Activated CD4-positive, alpha-beta memory T cell treated with anti-CD3 and anti-CD28 coated beads for 36 hours (primary cell): ENCODE measurements at regions not wholly inside any gene's neighbourhood (a gene's known extent, or its start where the extent isn't known, plus 50 kb on each side); places are given as distances from the start of the nearest gene placed in this dataset.

Experiments
- CTCF ChIA-PET: fragments of 350-600 bp; sonication (Branson Sonifier 250); formaldehyde crosslinking; loops from one replicate; lab custom pipeline; 2021; ENCODE audit warnings: antibody characterized with exemption, inconsistent platforms; lab: Charles Lee
- POLR2A ChIA-PET: fragments of 350-600 bp; sonication (Branson Sonifier 250); formaldehyde crosslinking; loops from one replicate; lab custom pipeline; 2021; ENCODE audit warnings: antibody characterized with exemption; lab: Charles Lee
- DNase-seq: peaks from one replicate; pipeline ENCODE4 v3.0.0-alpha.2; 2020
- H3K27ac Mint-ChIP-seq: one replicate; pipeline ENCODE4 v1.8.0; 2021; ENCODE audit warnings: mixed read lengths
- H3K27me3 Mint-ChIP-seq: one replicate; pipeline ENCODE4 v1.8.0; 2021; ENCODE audit warnings: mixed read lengths
- H3K36me3 Mint-ChIP-seq: one replicate; pipeline ENCODE4 v1.8.0; 2021; ENCODE audit warnings: mixed read lengths
- H3K4me1 Mint-ChIP-seq: one replicate; pipeline ENCODE4 v1.8.0; 2021; ENCODE audit warnings: low read depth, mixed read lengths
- H3K4me3 Mint-ChIP-seq: one replicate; pipeline ENCODE4 v1.8.0; 2021; ENCODE audit warnings: mild to moderate bottlenecking, mixed read lengths
- H3K9me3 Mint-ChIP-seq: one replicate; pipeline ENCODE4 v1.8.0; 2021; ENCODE audit warnings: mixed read lengths
- intact Hi-C: fragments of 100-400 bp; cut with micrococcal nuclease; formaldehyde crosslinking; loops from one replicate; pipeline ENCODE4 v1.15.1; 2023

DNA sequence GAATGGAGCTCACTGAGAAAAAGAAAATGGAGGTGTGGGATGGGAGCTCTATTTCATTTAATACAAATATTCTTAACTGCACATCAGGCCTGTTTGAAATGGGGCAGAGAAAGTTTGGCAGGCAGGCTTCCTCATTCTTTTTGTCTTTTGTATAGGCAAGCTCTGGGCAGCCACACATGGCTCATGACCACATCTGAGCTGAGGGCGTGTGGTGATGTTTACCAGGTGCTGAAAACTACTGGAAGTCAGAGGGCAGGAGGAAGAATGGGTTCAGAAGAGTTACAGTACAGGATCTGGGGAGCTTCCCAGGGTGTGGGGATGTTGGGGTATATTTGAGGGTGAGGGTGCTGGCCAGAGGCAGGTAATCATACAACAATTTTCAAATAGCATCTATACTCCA, 66.3 kb upstream of the NAV2 start:
- Mint-ChIP-seq H3K9me3 (no peaks in the 10 kb centered on the region), H3K27ac (no peak overlapping the region), H3K27me3 (peaks cover 9% of the 10 kb centered on the region), H3K4me1 (no peaks in the 10 kb centered on the region), H3K36me3 (no peaks in the 10 kb centered on the region), H3K4me3 (no peak overlapping the region)
- ChIA-PET POLR2A (no interaction called here), CTCF (interaction anchor here (1.5 kb wide), 1 partner anchor 13 kb away, joined by 3 read pairs; no protein-coding TSS in a partner anchor)
- no peak for DNase-seq
- intact Hi-C loops = no loop called here

DNA sequence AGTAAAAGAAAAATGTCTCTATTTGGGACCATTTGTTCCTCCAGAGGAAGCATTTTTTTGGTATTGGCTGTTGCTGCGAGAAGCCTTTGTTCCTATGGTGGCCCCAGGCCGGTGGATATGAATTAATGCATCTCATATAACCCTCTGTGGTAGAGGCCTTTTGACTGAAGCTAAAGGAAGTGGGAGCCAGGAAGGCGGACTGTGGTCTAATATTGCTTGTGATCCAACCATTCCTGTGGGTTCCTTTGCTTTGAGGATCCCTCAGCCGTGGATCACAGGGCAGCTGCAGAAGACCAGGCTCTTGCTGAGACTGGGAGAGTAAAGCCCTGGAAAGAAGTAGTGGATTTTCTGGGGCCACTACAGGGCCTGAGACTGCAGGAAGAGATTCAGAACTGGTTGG, 68.3 kb upstream of the NAV2 start:
- Mint-ChIP-seq H3K9me3 (no peaks in the 10 kb centered on the region), H3K4me1 (no peaks in the 10 kb centered on the region), H3K4me3 (no peak overlapping the region), H3K36me3 (no peaks in the 10 kb centered on the region), H3K27ac (no peak overlapping the region), H3K27me3 (peaks cover 6% of the 10 kb centered on the region)
- CTCF ChIA-PET = no interaction called here
- intact Hi-C loops = no loop called here
- DNase-seq = no peak
- POLR2A ChIA-PET = no interaction called here

DNA sequence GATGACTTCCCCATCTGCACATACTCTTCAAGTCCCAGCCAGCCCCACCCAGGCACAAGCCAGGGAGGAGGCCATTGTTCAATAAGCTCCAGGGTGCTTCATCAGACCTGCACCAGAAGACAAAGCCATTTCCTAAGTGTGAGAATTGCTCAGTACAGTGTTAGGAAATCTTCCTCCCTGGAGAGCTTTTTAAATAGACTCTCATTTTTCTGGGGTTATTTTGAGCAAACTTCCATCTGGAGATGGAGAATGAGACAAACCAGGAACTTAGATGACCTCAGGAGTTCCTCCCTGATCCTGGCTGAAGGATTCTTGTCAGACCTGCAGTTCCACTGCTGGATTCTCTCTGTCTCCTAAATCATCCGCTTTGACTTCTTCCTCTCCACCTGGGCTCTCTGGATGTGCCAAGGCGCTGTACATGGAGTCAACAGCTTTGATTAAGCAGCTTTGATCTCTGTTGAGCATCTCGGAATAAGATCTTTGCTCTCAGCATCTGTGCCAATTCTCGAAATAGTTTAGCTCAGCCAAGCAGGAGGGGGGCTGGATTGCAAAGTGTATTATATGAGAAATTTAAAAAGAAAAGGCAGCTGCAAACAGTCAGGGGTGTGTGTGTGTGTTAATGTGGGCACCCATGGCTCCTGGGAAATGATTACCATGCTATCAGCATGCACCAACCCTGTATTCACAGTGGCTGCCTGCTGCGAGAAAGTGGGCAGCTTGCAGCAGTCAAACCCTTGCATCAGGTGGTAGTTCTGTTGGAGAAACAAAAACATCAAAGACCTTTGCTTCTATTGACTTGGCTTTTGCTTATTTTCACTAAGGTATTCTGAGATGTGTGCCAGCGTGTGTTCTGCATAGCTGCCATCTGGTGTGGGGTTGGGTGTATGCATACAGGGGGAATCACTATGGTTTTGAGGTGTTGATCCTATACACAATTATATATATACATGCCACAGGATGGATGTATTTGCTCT, 70.2 kb upstream of the NAV2 start:
- H3K4me1 Mint-ChIP-seq = no peaks in the 10 kb centered on the region
- intact Hi-C loops = no loop called here
- CTCF ChIA-PET = no interaction called here
- no peak for DNase-seq
- H3K27ac Mint-ChIP-seq = no peak overlapping the region
- no peaks in the 10 kb centered on the region for H3K9me3 Mint-ChIP-seq
- no peak overlapping the region for H3K4me3 Mint-ChIP-seq
- H3K36me3 Mint-ChIP-seq = no peaks in the 10 kb centered on the region
- H3K27me3 Mint-ChIP-seq = peaks cover 6% of the 10 kb centered on the region
- POLR2A ChIA-PET = no interaction called here

DNA sequence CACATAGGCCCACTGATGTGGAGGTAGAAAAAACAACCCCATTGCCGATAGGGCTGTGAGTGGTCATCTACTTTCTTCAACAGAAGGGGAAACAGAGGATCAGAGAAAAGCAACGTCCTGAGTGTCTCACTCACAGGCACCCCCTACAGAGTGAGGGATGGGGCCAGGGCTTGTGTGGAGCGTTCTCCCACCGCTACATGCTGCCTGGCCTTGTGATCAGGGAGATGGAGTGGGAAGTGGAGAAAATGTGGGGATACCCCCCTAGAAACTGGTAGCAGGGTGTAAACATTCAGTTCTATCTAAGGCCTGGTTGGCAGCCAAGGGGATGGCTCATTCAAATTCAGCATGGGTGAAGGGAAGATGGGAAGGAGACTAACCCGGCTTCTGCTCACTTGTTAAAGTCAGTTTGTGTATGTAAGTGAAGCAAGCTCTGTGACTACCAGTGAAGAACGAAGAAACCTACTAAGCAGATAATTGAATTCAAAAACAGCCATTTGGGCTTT, 73.0 kb upstream of the NAV2 start:
- POLR2A ChIA-PET = no interaction called here
- Mint-ChIP-seq H3K27me3 (peaks cover 3% of the 10 kb centered on the region), H3K36me3 (no peaks in the 10 kb centered on the region)

GRCh38 chr11:19635332-19635731, 77.3 kb upstream of the NAV2 start:
- H3K9me3 Mint-ChIP-seq = peaks cover 10% of the 10 kb centered on the region
- DNase-seq = no peak
- H3K36me3 Mint-ChIP-seq = no peaks in the 10 kb centered on the region
- intact Hi-C loops = no loop called here
- ChIA-PET CTCF (no interaction called here), POLR2A (no interaction called here)
- H3K4me3 Mint-ChIP-seq = no peak overlapping the region
- no peaks in the 10 kb centered on the region for H3K4me1 Mint-ChIP-seq
- no peak overlapping the region for H3K27ac Mint-ChIP-seq
- H3K27me3 Mint-ChIP-seq = peaks cover 1% of the 10 kb centered on the region

More for the DNA sequence above, 73.0 kb upstream of the NAV2 start:
- intact Hi-C loops = no loop called here
- H3K4me1 Mint-ChIP-seq = no peaks in the 10 kb centered on the region
- H3K4me3 Mint-ChIP-seq = no peak overlapping the region
- no peak for DNase-seq
- no peak overlapping the region for H3K27ac Mint-ChIP-seq
- CTCF ChIA-PET = no interaction called here
- peaks cover 7% of the 10 kb centered on the region for H3K9me3 Mint-ChIP-seq

- Mint-ChIP-seq H3K36me3 (no peaks in the 10 kb centered on the region), H3K27ac (no peak overlapping the region), H3K4me3 (no peak overlapping the region), H3K4me1 (no peaks in the 10 kb centered on the region), H3K9me3 (peaks cover 10% of the 10 kb centered on the region), H3K27me3 (peaks cover 6% of the 10 kb centered on the region)
- intact Hi-C loops = no loop called here
- no peak for DNase-seq
- ChIA-PET POLR2A (no interaction called here), CTCF (no interaction called here)
Observed at GRCh38 chr11:19633276-19633675, 79.4 kb upstream of the NAV2 start.

DNA sequence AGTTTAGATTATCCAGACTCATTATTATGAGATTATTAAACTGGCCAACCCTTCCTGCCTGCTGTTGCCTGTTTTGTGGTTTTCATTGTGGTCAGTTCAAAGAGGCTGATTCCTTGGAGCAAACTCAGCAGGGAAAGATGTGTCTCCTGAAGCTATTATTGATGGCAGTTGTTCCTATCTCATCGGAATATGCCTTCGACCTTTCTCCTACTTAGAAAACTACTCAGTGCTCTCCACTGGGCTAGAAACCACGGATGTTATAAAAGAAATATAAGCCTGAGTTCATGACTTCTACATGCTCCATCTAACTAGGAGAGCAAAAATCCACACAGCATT, 80.2 kb upstream of the NAV2 start:
- Mint-ChIP-seq H3K27ac (no peak overlapping the region), H3K9me3 (peaks cover 10% of the 10 kb centered on the region), H3K27me3 (peaks cover 6% of the 10 kb centered on the region), H3K4me3 (no peak overlapping the region), H3K36me3 (no peaks in the 10 kb centered on the region), H3K4me1 (no peaks in the 10 kb centered on the region)
- DNase-seq = no peak
- CTCF ChIA-PET = no interaction called here
- intact Hi-C loops = no loop called here
- POLR2A ChIA-PET = no interaction called here

DNA sequence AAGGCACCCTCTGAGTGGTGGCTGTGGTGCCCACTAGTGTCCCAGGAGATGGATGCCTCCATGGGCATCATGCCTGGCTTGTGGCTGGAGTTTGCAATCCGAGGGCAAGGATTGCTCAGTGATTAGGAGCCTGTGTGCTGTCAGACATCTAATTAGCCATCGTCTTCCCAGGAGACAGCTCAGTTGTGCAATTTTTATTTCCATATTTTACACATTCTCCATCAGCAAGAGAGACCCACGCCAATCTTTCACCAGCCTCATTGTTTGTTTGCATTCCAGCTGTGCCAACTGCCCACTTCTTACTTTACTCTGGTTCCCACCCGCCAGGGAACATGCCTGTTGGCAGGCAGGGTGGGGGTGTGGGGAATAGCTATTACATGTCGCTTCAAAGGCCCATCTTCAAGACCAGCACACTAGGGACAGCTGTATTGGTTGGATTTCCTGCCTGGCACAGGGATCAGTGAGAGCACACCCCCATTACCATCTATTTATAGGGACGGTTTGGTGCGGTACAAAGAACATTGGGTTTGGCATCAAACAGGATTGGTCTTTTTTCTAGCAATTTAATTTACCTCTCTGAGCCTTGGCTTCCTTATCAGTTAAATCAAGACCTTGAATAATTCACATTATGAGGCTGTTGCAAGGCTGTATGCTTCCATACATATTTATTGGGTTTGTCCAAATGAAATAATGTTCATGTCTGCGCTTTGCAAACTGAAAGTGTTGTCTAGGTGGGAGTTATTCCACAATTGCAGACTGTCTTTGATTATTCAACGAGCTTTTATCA, 80.7 kb upstream of the NAV2 start:
- intact Hi-C loops = no loop called here
- DNase-seq = no peak
- ChIA-PET CTCF (no interaction called here), POLR2A (no interaction called here)
- Mint-ChIP-seq H3K27ac (no peak overlapping the region), H3K9me3 (peaks cover 10% of the 10 kb centered on the region), H3K27me3 (peaks cover 6% of the 10 kb centered on the region), H3K36me3 (no peaks in the 10 kb centered on the region), H3K4me3 (no peak overlapping the region), H3K4me1 (no peaks in the 10 kb centered on the region)

DNA sequence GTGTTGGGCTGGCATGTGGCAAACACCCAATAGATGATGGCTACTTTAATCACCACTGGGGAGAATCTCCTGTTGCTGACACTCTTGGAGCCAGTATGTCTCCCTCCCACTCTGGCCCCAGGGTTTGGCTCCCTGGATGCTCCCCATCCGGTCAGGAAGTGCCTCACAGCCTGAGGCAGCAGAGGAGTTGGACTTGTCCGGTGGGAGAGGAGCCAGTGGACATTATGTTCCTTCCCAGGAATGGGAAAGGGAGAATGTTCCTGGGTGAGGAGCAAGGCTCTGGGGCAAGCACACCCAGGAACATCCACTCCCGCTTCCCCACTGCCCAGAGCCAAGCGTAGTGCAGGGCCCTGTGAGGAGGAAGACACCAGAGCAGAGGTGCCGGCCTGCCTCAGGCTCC, 84.6 kb upstream of the NAV2 start:
- no peaks in the 10 kb centered on the region for H3K36me3 Mint-ChIP-seq
- H3K27me3 Mint-ChIP-seq = peaks cover 13% of the 10 kb centered on the region
- POLR2A ChIA-PET = no interaction called here
- H3K4me3 Mint-ChIP-seq = no peak overlapping the region
- no peak for DNase-seq
- H3K4me1 Mint-ChIP-seq = no peaks in the 10 kb centered on the region
- H3K27ac Mint-ChIP-seq = no peak overlapping the region
- intact Hi-C loops = no loop called here
- CTCF ChIA-PET = no interaction called here
- H3K9me3 Mint-ChIP-seq = peaks cover 2% of the 10 kb centered on the region

- POLR2A ChIA-PET = no interaction called here
- intact Hi-C loops = no loop called here
- no peaks in the 10 kb centered on the region for H3K4me1 Mint-ChIP-seq
- H3K9me3 Mint-ChIP-seq = peaks cover 2% of the 10 kb centered on the region
- H3K27ac Mint-ChIP-seq = no peak overlapping the region
- peaks cover 13% of the 10 kb centered on the region for H3K27me3 Mint-ChIP-seq
- no peaks in the 10 kb centered on the region for H3K36me3 Mint-ChIP-seq
- CTCF ChIA-PET = no interaction called here
- no peak overlapping the region for H3K4me3 Mint-ChIP-seq
- DNase-seq = no peak
Observed at GRCh38 chr11:19627566-19627965, 85.1 kb upstream of the NAV2 start.

DNA sequence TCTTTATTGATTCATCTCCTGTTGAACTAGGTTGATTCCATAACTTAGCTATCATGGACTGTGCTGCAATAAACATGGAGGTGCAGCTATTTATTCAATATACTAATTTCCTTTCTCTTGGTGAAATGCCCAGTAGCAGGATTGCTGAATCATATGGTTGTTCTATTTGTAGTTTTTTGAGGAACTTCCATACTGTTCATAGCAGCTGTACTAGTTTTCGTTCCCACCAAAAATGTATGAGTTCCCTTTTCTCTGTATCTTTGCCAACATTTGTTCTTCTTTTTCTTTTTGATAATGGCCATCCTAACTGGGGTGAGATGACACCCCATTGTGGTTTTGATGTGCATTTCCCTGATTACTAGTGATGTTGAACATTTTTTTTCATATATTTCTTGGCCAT, 87.2 kb upstream of the NAV2 start:
- no peaks in the 10 kb centered on the region for H3K4me1 Mint-ChIP-seq
- DNase-seq = no peak
- intact Hi-C loops = no loop called here
- no peaks in the 10 kb centered on the region for H3K36me3 Mint-ChIP-seq
- no peak overlapping the region for H3K27ac Mint-ChIP-seq
- POLR2A ChIA-PET = no interaction called here
- H3K27me3 Mint-ChIP-seq = peaks cover 16% of the 10 kb centered on the region
- peaks cover 2% of the 10 kb centered on the region for H3K9me3 Mint-ChIP-seq
- CTCF ChIA-PET = interaction anchor here (0.7 kb wide), 1 partner anchor 1347 kb away, joined by 3 read pairs; no protein-coding TSS in a partner anchor
- H3K4me3 Mint-ChIP-seq = no peak overlapping the region

GRCh38 chr11:19617696-19618523, 94.7 kb upstream of the NAV2 start:
- no peaks in the 10 kb centered on the region for H3K4me1 Mint-ChIP-seq
- H3K27ac Mint-ChIP-seq = no peak overlapping the region
- intact Hi-C loops = no loop called here
- DNase-seq = no peak
- H3K4me3 Mint-ChIP-seq = no peak overlapping the region
- peaks cover 3% of the 10 kb centered on the region for H3K9me3 Mint-ChIP-seq
- peaks cover 4% of the 10 kb centered on the region for H3K27me3 Mint-ChIP-seq
- ChIA-PET POLR2A (no interaction called here), CTCF (no interaction called here)
- no peaks in the 10 kb centered on the region for H3K36me3 Mint-ChIP-seq
